GM19468 (cell line): ENCODE measurements at regions not wholly inside any gene's neighbourhood (a gene's known extent, or its start where the extent isn't known, plus 50 kb on each side); places are given as distances from the start of the nearest gene placed in this dataset.

ENCODE experiments used
- ATAC-seq: cut with Tn5 transposase; IDR thresholded peaks from one replicate; pipeline ENCODE4 v1.9.1; 2021; ENCODE audit warnings: mild to moderate bottlenecking, moderate library complexity, moderate number of reproducible peaks; ENCODE audit not compliant: unreplicated experiment; ENCODE audit errors: extremely low read depth

- no peak for ATAC-seq
Observed at GRCh38 chr16:82260212-82260795, 90.3 kb upstream of the MPHOSPH6 start.

GRCh38 chr16:82259731-82260130 is 89.7 kb upstream of the MPHOSPH6 start:
- ATAC-seq, result no peak

- no peak for ATAC-seq
Observed at GRCh38 chr16:82257990-82258389, 88.0 kb upstream of the MPHOSPH6 start.

- no peak for ATAC-seq
Observed at GRCh38 chr16:82252582-82252981, 82.6 kb upstream of the MPHOSPH6 start.

GRCh38 chr16:82248677-82249076 is 78.7 kb upstream of the MPHOSPH6 start:
- no peak for ATAC-seq

- no peak for ATAC-seq
Observed at GRCh38 chr16:82248012-82248656, 78.1 kb upstream of the MPHOSPH6 start.

GRCh38 chr16:82242201-82242600 is 72.2 kb upstream of the MPHOSPH6 start:
- ATAC-seq, result no peak

GRCh38 chr16:82241469-82242052 is 71.5 kb upstream of the MPHOSPH6 start:
- no peak for ATAC-seq

- no peak for ATAC-seq
Observed at GRCh38 chr16:82240111-82240510, 70.1 kb upstream of the MPHOSPH6 start.

- ATAC-seq, result no peak
Observed at GRCh38 chr16:82236875-82237274, 66.9 kb upstream of the MPHOSPH6 start.

- no peak for ATAC-seq
Observed at GRCh38 chr16:82236415-82236814, 66.4 kb upstream of the MPHOSPH6 start.

GRCh38 chr16:82232806-82233205 is 62.8 kb upstream of the MPHOSPH6 start:
- no peak for ATAC-seq

GRCh38 chr16:82231008-82231787 is 61.2 kb upstream of the MPHOSPH6 start:
- ATAC-seq, result no peak

GRCh38 chr16:82229800-82230619 is 60.0 kb upstream of the MPHOSPH6 start:
- no peak for ATAC-seq

- no peak for ATAC-seq
Observed at GRCh38 chr16:82226327-82226726, 56.3 kb upstream of the MPHOSPH6 start.

GRCh38 chr16:82224821-82225220 is 54.8 kb upstream of the MPHOSPH6 start:
- no peak for ATAC-seq

- ATAC-seq, result no peak
Observed at GRCh38 chr16:82220541-82220940, 50.5 kb upstream of the MPHOSPH6 start.
